ENCODE measurements at regions not wholly inside any gene's neighbourhood (a gene's known extent, or its start where the extent isn't known, plus 50 kb on each side); places are given as distances from the start of the nearest gene placed in this dataset.

DNA sequence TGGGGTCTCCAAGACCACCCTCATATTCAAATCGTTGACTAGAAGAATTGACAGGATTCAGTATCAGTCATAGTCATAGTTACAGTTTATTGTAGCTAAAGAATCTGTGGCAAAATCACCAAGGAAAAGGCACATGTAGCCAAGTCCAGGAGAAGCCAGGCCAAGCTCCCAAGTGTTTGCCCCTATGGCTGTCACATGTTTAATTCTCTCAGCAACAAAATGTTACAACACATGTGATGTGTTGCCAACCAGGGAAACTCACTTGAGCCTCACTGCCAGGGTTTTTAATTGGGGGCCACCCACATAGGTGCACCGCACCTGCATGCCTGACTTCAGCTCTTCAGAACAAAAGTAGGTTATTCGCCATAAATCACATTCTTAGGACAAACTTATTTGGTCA, 1030.9 kb upstream of the CELF2 start:
- no peak for TF ChIP-seq GATA3 (IDR thresholded peaks at IDR 0.05; ENCODE audit: low read depth, low read length)
- no peak for TF ChIP-seq GATA2 (IDR thresholded peaks at IDR 0.05; ENCODE audit: low read depth, low read length)

Measured in SH-SY5Y (cell line).